KMS-11 (cell line): ENCODE measurements at regions not wholly inside any gene's neighbourhood (a gene's known extent, or its start where the extent isn't known, plus 50 kb on each side); places are given as distances from the start of the nearest gene placed in this dataset.

Source experiments
- H2AFZ ChIP-seq: fragments of 200-600 bp; sonication (generic); 2 replicates; pipeline ENCODE4 v1.6.1; 2016; ENCODE audit warnings: antibody characterized with exemption, mixed run types, low read depth
- H3K27ac ChIP-seq: fragments of 200-600 bp; sonication (generic); 2 replicates; pipeline ENCODE4 v1.6.1; 2016; ENCODE audit warnings: mild to moderate bottlenecking, mixed run types
- H3K27me3 ChIP-seq: fragments of 200-600 bp; sonication (generic); 2 replicates; pipeline ENCODE4 v1.6.1; 2017; ENCODE audit warnings: mild to moderate bottlenecking, low read depth, mixed run types, moderate library complexity; ENCODE audit not compliant: insufficient read depth
- H3K36me3 ChIP-seq: fragments of 200-600 bp; sonication (generic); 2 replicates; pipeline ENCODE4 v1.6.1; 2017; ENCODE audit warnings: mild to moderate bottlenecking, mixed run types; ENCODE audit not compliant: insufficient read depth
- H3K4me1 ChIP-seq: fragments of 200-600 bp; sonication (generic); 2 replicates; pipeline ENCODE4 v1.6.1; 2016; ENCODE audit warnings: mild to moderate bottlenecking, low read depth, mixed run types; ENCODE audit not compliant: poor library complexity, severe bottlenecking
- H3K4me2 ChIP-seq: fragments of 200-600 bp; sonication (generic); 2 replicates; pipeline ENCODE4 v1.7.0; 2016; ENCODE audit warnings: mild to moderate bottlenecking, mixed run types
- H3K4me3 ChIP-seq: fragments of 200-600 bp; sonication (generic); IDR thresholded peaks from 2 replicates; pipeline ENCODE4 v1.6.1; 2017; ENCODE audit warnings: low read depth, low read length, mixed read lengths; ENCODE audit not compliant: insufficient read depth
- H3K79me2 ChIP-seq: fragments of 200-600 bp; sonication (generic); 2 replicates; pipeline ENCODE4 v1.6.1; 2016; ENCODE audit warnings: low read depth, mixed run types; ENCODE audit not compliant: insufficient read depth
- H3K9ac ChIP-seq: fragments of 200-600 bp; sonication (generic); 2 replicates; pipeline ENCODE4 v1.6.1; 2016; ENCODE audit warnings: mild to moderate bottlenecking, mixed run types
- H4K20me1 ChIP-seq: fragments of 200-600 bp; sonication (generic); 2 replicates; pipeline ENCODE4 v1.6.1; 2016; ENCODE audit warnings: mild to moderate bottlenecking, mixed run types; ENCODE audit not compliant: insufficient read depth
- CTCF ChIP-seq: fragments of 200-600 bp; sonication (generic); conservative IDR thresholded peaks from 2 replicates; pipeline ENCODE4 v1.6.1; 2017; ENCODE audit warnings: low read depth, mild to moderate bottlenecking, antibody characterized with exemption, low read length, moderate library complexity, mixed read lengths

- Histone ChIP-seq H3K27me3 (no peaks in the 10 kb centered on the region), H3K9ac (no peak overlapping the region), H3K4me3 (no peak overlapping the region), H3K79me2 (no peaks in the 10 kb centered on the region), H3K4me2 (no peak overlapping the region), H3K36me3 (no peaks in the 10 kb centered on the region), H3K4me1 (no peaks in the 10 kb centered on the region), H4K20me1 (no peaks in the 10 kb centered on the region), H3K27ac (no peak overlapping the region), H2AFZ (no peak overlapping the region)
- TF ChIP-seq CTCF = no peak
These were observed 65.7 kb downstream of the IL21 start for GRCh38 chr4:122555216-122555615.

- Histone ChIP-seq H3K4me3 (no peak overlapping the region), H4K20me1 (no peaks in the 10 kb centered on the region), H3K4me1 (no peaks in the 10 kb centered on the region), H3K4me2 (no peak overlapping the region), H3K79me2 (no peaks in the 10 kb centered on the region), H3K36me3 (no peaks in the 10 kb centered on the region), H3K9ac (no peak overlapping the region), H3K27ac (no peak overlapping the region), H3K27me3 (no peaks in the 10 kb centered on the region), H2AFZ (no peak overlapping the region)
- TF ChIP-seq CTCF = no peak
These were observed 67.4 kb downstream of the IL21 start for GRCh38 chr4:122553432-122553831.

GRCh38 chr4:122552898-122553297 is 68.0 kb downstream of the IL21 start:
- Histone ChIP-seq H3K36me3 (no peaks in the 10 kb centered on the region), H3K4me3 (no peak overlapping the region), H3K27me3 (no peaks in the 10 kb centered on the region), H3K27ac (no peak overlapping the region), H3K4me2 (no peak overlapping the region), H2AFZ (no peak overlapping the region), H3K79me2 (no peaks in the 10 kb centered on the region), H3K4me1 (no peaks in the 10 kb centered on the region), H4K20me1 (no peaks in the 10 kb centered on the region), H3K9ac (no peak overlapping the region)
- no peak for TF ChIP-seq CTCF

- Histone ChIP-seq H3K27ac (no peak overlapping the region), H2AFZ (no peak overlapping the region), H3K9ac (no peak overlapping the region), H3K27me3 (no peaks in the 10 kb centered on the region), H3K4me2 (no peak overlapping the region), H4K20me1 (no peaks in the 10 kb centered on the region), H3K4me1 (no peaks in the 10 kb centered on the region), H3K36me3 (no peaks in the 10 kb centered on the region), H3K4me3 (no peak overlapping the region), H3K79me2 (no peaks in the 10 kb centered on the region)
- no peak for TF ChIP-seq CTCF
These were observed 71.8 kb downstream of the IL21 start for GRCh38 chr4:122548886-122549630.
